SJCRH30 (cell line): ENCODE measurements at regions not wholly inside any gene's neighbourhood (a gene's known extent, or its start where the extent isn't known, plus 50 kb on each side); places are given as distances from the start of the nearest gene placed in this dataset.

Source experiments
- DNase-seq, 2 experiments: peaks; one replicate each; pipeline ENCODE4 v3.0.0-alpha.2; 2015 to 2020
- H3K27ac ChIP-seq: fragments of 250-450 bp; sonication (Bioruptor Pico); 2 replicates; pipeline ENCODE4 v1.5.1; 2020; ENCODE audit warnings: mild to moderate bottlenecking, moderate library complexity
- H3K27me3 ChIP-seq: fragments of 250-450 bp; sonication (Bioruptor Pico); 2 replicates; pipeline ENCODE4 v1.5.1; 2020; ENCODE audit warnings: mild to moderate bottlenecking, moderate library complexity
- H3K36me3 ChIP-seq: fragments of 250-450 bp; sonication (Bioruptor Pico); 2 replicates; pipeline ENCODE4 v1.5.1; 2020; ENCODE audit warnings: mild to moderate bottlenecking, moderate library complexity
- H3K4me1 ChIP-seq: fragments of 250-450 bp; sonication (Bioruptor Pico); 2 replicates; pipeline ENCODE4 v1.5.1; 2020; ENCODE audit warnings: mild to moderate bottlenecking, moderate library complexity
- H3K4me3 ChIP-seq: fragments of 250-450 bp; sonication (Bioruptor Pico); 2 replicates; pipeline ENCODE4 v1.5.1; 2020; ENCODE audit warnings: mild to moderate bottlenecking, moderate library complexity
- H3K9me3 ChIP-seq: fragments of 250-450 bp; sonication (Bioruptor Pico); replicated peaks from 2 replicates; pipeline ENCODE4 v1.5.1; 2020; ENCODE audit warnings: mild to moderate bottlenecking, moderate library complexity

GRCh38 chr18:2083691-2084090, 487.6 kb downstream of the METTL4 start:
- peak in 1 of 2 experiments; percentile 35 for DNase-seq
- Histone ChIP-seq H3K36me3 (no peaks in the 10 kb centered on the region), H3K4me3 (no peak overlapping the region), H3K9me3 (no peaks in the 10 kb centered on the region), H3K27me3 (no peaks in the 10 kb centered on the region), H3K27ac (no peak overlapping the region), H3K4me1 (no peaks in the 10 kb centered on the region)

GRCh38 chr18:2086439-2086838, 484.9 kb downstream of the METTL4 start:
- Histone ChIP-seq H3K9me3 (no peaks in the 10 kb centered on the region), H3K4me1 (no peaks in the 10 kb centered on the region), H3K27me3 (no peaks in the 10 kb centered on the region), H3K27ac (no peak overlapping the region), H3K4me3 (no peak overlapping the region), H3K36me3 (no peaks in the 10 kb centered on the region)
- no peak for DNase-seq

GRCh38 chr18:2087877-2088673, 483.2 kb downstream of the METTL4 start:
- Histone ChIP-seq H3K27ac (no peak overlapping the region), H3K4me1 (no peaks in the 10 kb centered on the region), H3K36me3 (no peaks in the 10 kb centered on the region), H3K4me3 (no peak overlapping the region), H3K27me3 (no peaks in the 10 kb centered on the region), H3K9me3 (no peaks in the 10 kb centered on the region)
- no peak for DNase-seq

GRCh38 chr18:2089396-2089795, 481.9 kb downstream of the METTL4 start:
- Histone ChIP-seq H3K27me3 (no peaks in the 10 kb centered on the region), H3K4me1 (no peaks in the 10 kb centered on the region), H3K36me3 (no peaks in the 10 kb centered on the region), H3K4me3 (no peak overlapping the region), H3K9me3 (no peaks in the 10 kb centered on the region), H3K27ac (no peak overlapping the region)
- DNase-seq, result no peak

- no peaks in the 10 kb centered on the region for H3K4me1 ChIP-seq
- H3K27ac ChIP-seq, result no peak overlapping the region
Observed at GRCh38 chr18:2091937-2092336, 479.4 kb downstream of the METTL4 start.

GRCh38 chr18:2096551-2096950, 474.8 kb downstream of the METTL4 start:
- DNase-seq, result no peak
- Histone ChIP-seq H3K4me3 (no peak overlapping the region), H3K27me3 (no peaks in the 10 kb centered on the region), H3K27ac (no peak overlapping the region), H3K36me3 (no peaks in the 10 kb centered on the region), H3K4me1 (no peaks in the 10 kb centered on the region), H3K9me3 (no peaks in the 10 kb centered on the region)

More at GRCh38 chr18:2091937-2092336, 479.4 kb downstream of the METTL4 start:
- no peaks in the 10 kb centered on the region for H3K36me3 ChIP-seq
- no peak for DNase-seq
- no peak overlapping the region for H3K4me3 ChIP-seq
- H3K27me3 ChIP-seq, result no peaks in the 10 kb centered on the region
- no peaks in the 10 kb centered on the region for H3K9me3 ChIP-seq

- Histone ChIP-seq H3K27ac (no peak overlapping the region), H3K4me3 (no peak overlapping the region), H3K36me3 (no peaks in the 10 kb centered on the region), H3K4me1 (no peaks in the 10 kb centered on the region), H3K9me3 (no peaks in the 10 kb centered on the region), H3K27me3 (no peaks in the 10 kb centered on the region)
- DNase-seq, result no peak
Observed at GRCh38 chr18:2100694-2101213, 470.6 kb downstream of the METTL4 start.

- Histone ChIP-seq H3K4me3 (no peak overlapping the region), H3K27me3 (no peaks in the 10 kb centered on the region), H3K4me1 (no peaks in the 10 kb centered on the region), H3K27ac (no peak overlapping the region), H3K9me3 (no peaks in the 10 kb centered on the region), H3K36me3 (no peaks in the 10 kb centered on the region)
- DNase-seq, result no peak
Observed at GRCh38 chr18:2102022-2102421, 469.3 kb downstream of the METTL4 start.

- no peak for DNase-seq
- Histone ChIP-seq H3K27me3 (no peaks in the 10 kb centered on the region), H3K4me3 (no peak overlapping the region), H3K4me1 (no peaks in the 10 kb centered on the region), H3K9me3 (no peaks in the 10 kb centered on the region), H3K36me3 (no peaks in the 10 kb centered on the region), H3K27ac (no peak overlapping the region)
Observed at GRCh38 chr18:2103299-2103698, 468.0 kb downstream of the METTL4 start.

GRCh38 chr18:2104620-2105462, 466.5 kb downstream of the METTL4 start:
- Histone ChIP-seq H3K4me1 (no peaks in the 10 kb centered on the region), H3K36me3 (no peaks in the 10 kb centered on the region), H3K4me3 (no peak overlapping the region), H3K27ac (no peak overlapping the region), H3K9me3 (no peaks in the 10 kb centered on the region), H3K27me3 (no peaks in the 10 kb centered on the region)
- peak; percentile 30 to 71 for DNase-seq

GRCh38 chr18:2108591-2108990, 462.7 kb downstream of the METTL4 start:
- Histone ChIP-seq H3K9me3 (no peaks in the 10 kb centered on the region), H3K27ac (no peak overlapping the region), H3K4me1 (no peaks in the 10 kb centered on the region), H3K36me3 (no peaks in the 10 kb centered on the region), H3K27me3 (no peaks in the 10 kb centered on the region), H3K4me3 (no peak overlapping the region)
- DNase-seq, result no peak

- H3K27ac ChIP-seq, result no peak overlapping the region
- no peaks in the 10 kb centered on the region for H3K27me3 ChIP-seq
- no peaks in the 10 kb centered on the region for H3K4me1 ChIP-seq
- no peaks in the 10 kb centered on the region for H3K9me3 ChIP-seq
- DNase-seq, result no peak
- H3K4me3 ChIP-seq, result no peak overlapping the region
- H3K36me3 ChIP-seq, result no peaks in the 10 kb centered on the region
Observed at GRCh38 chr18:2111456-2111855, 459.8 kb downstream of the METTL4 start.

- Histone ChIP-seq H3K36me3 (no peaks in the 10 kb centered on the region), H3K4me1 (no peaks in the 10 kb centered on the region), H3K4me3 (no peak overlapping the region), H3K27ac (no peak overlapping the region), H3K27me3 (no peaks in the 10 kb centered on the region), H3K9me3 (no peaks in the 10 kb centered on the region)
- DNase-seq, result no peak
Observed at GRCh38 chr18:2112435-2113045, 458.8 kb downstream of the METTL4 start.

GRCh38 chr18:2114289-2114688, 457.0 kb downstream of the METTL4 start:
- no peaks in the 10 kb centered on the region for H3K27me3 ChIP-seq
- no peaks in the 10 kb centered on the region for H3K36me3 ChIP-seq
- H3K4me1 ChIP-seq, result no peaks in the 10 kb centered on the region
- no peaks in the 10 kb centered on the region for H3K9me3 ChIP-seq
- no peak for DNase-seq
- H3K4me3 ChIP-seq, result no peak overlapping the region
- H3K27ac ChIP-seq, result no peak overlapping the region

- Histone ChIP-seq H3K9me3 (no peaks in the 10 kb centered on the region), H3K27me3 (no peaks in the 10 kb centered on the region), H3K36me3 (no peaks in the 10 kb centered on the region), H3K27ac (no peak overlapping the region), H3K4me3 (no peak overlapping the region), H3K4me1 (no peaks in the 10 kb centered on the region)
- DNase-seq, result no peak
Observed at GRCh38 chr18:2114765-2115164, 456.5 kb downstream of the METTL4 start.
